ENCODE measurements at regions not wholly inside any gene's neighbourhood (a gene's known extent, or its start where the extent isn't known, plus 50 kb on each side); places are given as distances from the start of the nearest gene placed in this dataset.

GRCh38 chr20:34163307-34163706 lies 51.3 kb upstream of the EIF2S2 start:
- no peak for DNase-seq

GRCh38 chr20:34164381-34164984 lies 52.4 kb upstream of the EIF2S2 start:
- no peak for DNase-seq

- DNase-seq = no peak
Measured at GRCh38 chr20:34165018-34165619, 53.1 kb upstream of the EIF2S2 start.

- DNase-seq = no peak
Measured at GRCh38 chr20:34171640-34172039, 59.6 kb upstream of the EIF2S2 start.

- DNase-seq = no peak
Measured at GRCh38 chr20:34172926-34173325, 60.9 kb upstream of the EIF2S2 start.

GRCh38 chr20:34175079-34175478 lies 63.0 kb upstream of the EIF2S2 start:
- no peak for DNase-seq

GRCh38 chr20:34175879-34176278 lies 63.8 kb upstream of the EIF2S2 start:
- no peak for DNase-seq

- DNase-seq = no peak
Measured at GRCh38 chr20:34177052-34177451, 64.2 kb upstream of the ASIP start.

GRCh38 chr20:34179637-34180360 lies 61.4 kb upstream of the ASIP start:
- DNase-seq = no peak

GRCh38 chr20:34180460-34181120 lies 60.6 kb upstream of the ASIP start:
- DNase-seq = no peak

- no peak for DNase-seq
Measured at GRCh38 chr20:34181484-34181883, 59.7 kb upstream of the ASIP start.

GRCh38 chr20:34185766-34186620 lies 55.2 kb upstream of the ASIP start:
- DNase-seq = no peak

GRCh38 chr20:34189572-34190163 lies 51.6 kb upstream of the ASIP start:
- no peak for DNase-seq

GRCh38 chr20:34190262-34190661 lies 51.0 kb upstream of the ASIP start:
- DNase-seq = no peak

GRCh38 chr20:34190679-34191090 lies 50.5 kb upstream of the ASIP start:
- peak; percentile 36 for DNase-seq
